ENCODE measurements at regions not wholly inside any gene's neighbourhood (a gene's known extent, or its start where the extent isn't known, plus 50 kb on each side); places are given as distances from the start of the nearest gene placed in this dataset.

DNA sequence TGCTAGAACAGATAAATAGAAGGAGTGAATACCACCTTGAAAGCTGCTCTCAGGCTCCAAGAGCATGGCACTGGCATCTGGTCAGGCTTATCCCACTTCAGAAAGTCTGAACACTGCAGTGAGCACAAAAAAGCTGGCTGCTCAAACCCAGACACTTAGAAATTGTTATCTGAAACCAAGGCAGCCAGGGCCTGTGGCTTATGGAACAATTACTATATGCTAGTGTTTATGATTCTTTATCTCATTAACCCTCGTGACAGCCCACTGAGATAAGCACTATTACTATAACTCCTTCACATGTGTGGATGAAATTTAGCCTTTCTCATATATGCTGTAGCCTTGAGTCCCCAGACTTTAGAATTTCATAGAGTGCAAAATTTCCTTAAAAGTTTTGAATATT, 400.2 kb downstream of the RAB38 start:
- TF ChIP-seq POLR2AphosphoS5 (IDR thresholded peaks at IDR 0.05; ENCODE audit: borderline replicate concordance, low read depth, low read length), result no peak
- no peak for TF ChIP-seq FOXP2 (optimal IDR thresholded peaks at IDR 0.05; ENCODE audit: control extremely low read depth, extremely low read length, insufficient read depth)
- TF ChIP-seq EZH2 (IDR thresholded peaks at IDR 0.05), result no peak
